HEK293 (cell line): ENCODE measurements at regions not wholly inside any gene's neighbourhood (a gene's known extent, or its start where the extent isn't known, plus 50 kb on each side); places are given as distances from the start of the nearest gene placed in this dataset.

Experiments used
- CTCF ChIA-PET: fragments of 350-600 bp; formaldehyde crosslinking; extraction: SDS; loops from one replicate; lab custom pipeline; 2021; ENCODE audit warnings: antibody characterized with exemption; lab: Yijun Ruan, JAX
- POLR2A ChIA-PET: fragments of 300-600 bp; formaldehyde crosslinking; extraction: SDS; loops from one replicate; lab custom pipeline; 2020; ENCODE audit warnings: antibody characterized with exemption, inconsistent platforms; lab: Yijun Ruan, JAX
- H3K27ac ChIP-seq: fragments of 200-500 bp; sonication (Bioruptor generic); 2 replicates; pipeline ENCODE4 v1.5.1; 2014; ENCODE audit warnings: low read depth, low read length, control low read depth, inconsistent platforms; ENCODE audit errors: extremely low read depth
- H3K36me3 ChIP-seq, 2 experiments: fragments of 200-500 bp in 1 of 2; sonication (Bioruptor generic) in 1 of 2; 1 replicate in 1 of 2; 2 replicates in 1 of 2; pipeline ENCODE4 v1.5.1; 2014 to 2017; ENCODE audit warnings: inconsistent platforms in 2 of 2, low read length in 2 of 2; ENCODE audit not compliant: control insufficient read depth in 2 of 2, insufficient read depth in 1 of 2
- H3K4me1 ChIP-seq: fragments of 200-500 bp; sonication (Bioruptor generic); 2 replicates; pipeline ENCODE4 v1.5.1; 2014; ENCODE audit warnings: mild to moderate bottlenecking, low read length, inconsistent platforms; ENCODE audit not compliant: control insufficient read depth, insufficient read depth
- H3K4me3 ChIP-seq: 2 replicates; pipeline ENCODE4 v1.5.1; 2011; ENCODE audit warnings: low read depth, mild to moderate bottlenecking, control low read depth, low read length, moderate library complexity
- H3K9me3 ChIP-seq: fragments of 200-500 bp; sonication (Bioruptor generic); 2 replicates; pipeline ENCODE4 v1.5.1; 2014; ENCODE audit warnings: low read depth, low read length, inconsistent platforms; ENCODE audit not compliant: control insufficient read depth, insufficient read depth
- FEZF1 ChIP-seq: fragments of 450-650 bp; formaldehyde crosslinking; IDR thresholded peaks from 2 replicates; pipeline ENCODE4 v1.5.1; 2016; ENCODE audit warnings: missing biosample characterization, missing genetic modification characterization
- KLF10 ChIP-seq: fragments of 450-650 bp; IDR thresholded peaks from 2 replicates; pipeline ENCODE4 v1.5.1; 2018; ENCODE audit warnings: missing biosample characterization, mild to moderate bottlenecking, missing genetic modification characterization
- RBAK ChIP-seq: fragments of 450-650 bp; formaldehyde crosslinking; IDR thresholded peaks from 2 replicates; pipeline ENCODE4 v1.5.1; 2016; ENCODE audit warnings: missing biosample characterization, missing genetic modification characterization
- SP3 ChIP-seq: fragments of 450-650 bp; formaldehyde crosslinking; IDR thresholded peaks from 2 replicates; pipeline ENCODE4 v1.5.1; 2016; ENCODE audit warnings: missing biosample characterization, missing genetic modification characterization
- TCF7L2 ChIP-seq: IDR thresholded peaks from 2 replicates; pipeline ENCODE4 v1.6.1; 2011; ENCODE audit warnings: low read depth, mild to moderate bottlenecking, inconsistent platforms, low read length, moderate library complexity, borderline replicate concordance
- TRIM28 ChIP-seq: IDR thresholded peaks from 2 replicates; pipeline ENCODE4 v1.6.1; 2011; ENCODE audit warnings: low read length, control low read depth, borderline replicate concordance
- YY2 ChIP-seq: fragments of 450-650 bp; formaldehyde crosslinking; IDR thresholded peaks from 2 replicates; pipeline ENCODE4 v1.5.1; 2016; ENCODE audit warnings: missing biosample characterization, missing genetic modification characterization
- ZBTB20 ChIP-seq: fragments of 450-650 bp; formaldehyde crosslinking; IDR thresholded peaks from 2 replicates; pipeline ENCODE4 v1.5.1; 2016; ENCODE audit warnings: missing biosample characterization, missing genetic modification characterization
- ZNF133 ChIP-seq: fragments of 450-650 bp; formaldehyde crosslinking; IDR thresholded peaks from 2 replicates; pipeline ENCODE4 v1.5.1; 2016; ENCODE audit warnings: missing biosample characterization, missing genetic modification characterization
- ZNF148 ChIP-seq: fragments of 450-650 bp; formaldehyde crosslinking; IDR thresholded peaks from 2 replicates; pipeline ENCODE4 v1.5.0; 2017; ENCODE audit warnings: missing biosample characterization, missing genetic modification characterization, borderline replicate concordance
- ZNF174 ChIP-seq: fragments of 450-650 bp; formaldehyde crosslinking; IDR thresholded peaks from 2 replicates; pipeline ENCODE4 v1.5.0; 2017; ENCODE audit warnings: missing biosample characterization, mild to moderate bottlenecking, missing genetic modification characterization
- ZNF19 ChIP-seq: fragments of 450-650 bp; formaldehyde crosslinking; IDR thresholded peaks from 2 replicates; pipeline ENCODE4; 2016; ENCODE audit warnings: missing biosample characterization, missing genetic modification characterization, low read depth
- ZNF2 ChIP-seq: fragments of 450-650 bp; formaldehyde crosslinking; IDR thresholded peaks from 2 replicates; pipeline ENCODE4 v1.5.1; 2016; ENCODE audit warnings: missing biosample characterization, missing genetic modification characterization
- ZNF221 ChIP-seq: fragments of 450-650 bp; formaldehyde crosslinking; IDR thresholded peaks from 2 replicates; pipeline ENCODE4 v1.5.1; 2017; ENCODE audit warnings: missing biosample characterization, missing genetic modification characterization, borderline replicate concordance
- ZNF248 ChIP-seq: fragments of 450-650 bp; formaldehyde crosslinking; IDR thresholded peaks from 2 replicates; pipeline ENCODE4 v1.5.1; 2017; ENCODE audit warnings: missing biosample characterization, missing genetic modification characterization
- ZNF26 ChIP-seq: fragments of 450-650 bp; formaldehyde crosslinking; IDR thresholded peaks from 2 replicates; pipeline ENCODE4 v1.5.1; 2016; ENCODE audit warnings: missing biosample characterization, missing genetic modification characterization
- ZNF302 ChIP-seq: fragments of 450-650 bp; formaldehyde crosslinking; IDR thresholded peaks from 2 replicates; pipeline ENCODE4 v1.5.1; 2016; ENCODE audit warnings: missing biosample characterization, missing genetic modification characterization, low read depth
- ZNF366 ChIP-seq: fragments of 450-650 bp; formaldehyde crosslinking; conservative IDR thresholded peaks from 2 replicates; pipeline ENCODE4 v1.5.1; 2016; ENCODE audit warnings: missing biosample characterization, missing genetic modification characterization
- ZNF391 ChIP-seq: fragments of 450-650 bp; formaldehyde crosslinking; IDR thresholded peaks from 2 replicates; pipeline ENCODE4 v1.5.1; 2016; ENCODE audit warnings: low read depth, missing biosample characterization, missing genetic modification characterization, borderline replicate concordance
- ZNF549 ChIP-seq: fragments of 450-650 bp; IDR thresholded peaks from 2 replicates; pipeline ENCODE4 v1.5.1; 2018; ENCODE audit warnings: missing biosample characterization, missing genetic modification characterization, mild to moderate bottlenecking, inconsistent platforms, moderate library complexity
- ZNF660 ChIP-seq: fragments of 450-650 bp; IDR thresholded peaks from 2 replicates; pipeline ENCODE4 v1.5.1; 2018; ENCODE audit warnings: missing biosample characterization, mild to moderate bottlenecking, missing genetic modification characterization
- ZNF707 ChIP-seq: fragments of 450-650 bp; formaldehyde crosslinking; IDR thresholded peaks from 2 replicates; pipeline ENCODE4 v1.5.1; 2016; ENCODE audit warnings: missing biosample characterization, missing genetic modification characterization
- ZNF830 ChIP-seq: fragments of 450-650 bp; IDR thresholded peaks from 2 replicates; pipeline ENCODE4 v1.5.0; 2018; ENCODE audit warnings: missing biosample characterization, missing genetic modification characterization, low read depth, mild to moderate bottlenecking, moderate library complexity
- TF ChIP-seq, protein P1 (sequence below): fragments of 450-650 bp; formaldehyde crosslinking; IDR thresholded peaks from 2 replicates; pipeline ENCODE4 v1.5.1; 2016; ENCODE audit warnings: missing biosample characterization, missing genetic modification characterization
- TF ChIP-seq, protein P2 (sequence below): fragments of 450-650 bp; IDR thresholded peaks from 2 replicates; pipeline ENCODE4 v1.5.1; 2018; ENCODE audit warnings: missing biosample characterization, missing genetic modification characterization
- TF ChIP-seq, protein P3 (sequence below): fragments of 450-650 bp; formaldehyde crosslinking; IDR thresholded peaks from 2 replicates; pipeline ENCODE4 v1.5.1; 2016; ENCODE audit warnings: missing biosample characterization, missing genetic modification characterization
- TF ChIP-seq, protein P4 (sequence below): fragments of 450-650 bp; formaldehyde crosslinking; IDR thresholded peaks from 2 replicates; pipeline ENCODE4 v1.5.1; 2016; ENCODE audit warnings: missing biosample characterization, missing genetic modification characterization

- POLR2A ChIA-PET, result no interaction called here
- TF ChIP-seq SP3 (tag by site-specific recombination) (no peak), TCF7L2 (no peak), ZNF830 (tag by site-specific recombination) (no peak), RBAK (tag by site-specific recombination) (no peak), ZNF248 (tag by site-specific recombination) (no peak), ZNF26 (tag by site-specific recombination) (no peak), KLF10 (tag by site-specific recombination) (no peak), ZBTB20 (tag by site-specific recombination) (no peak), ZNF660 (no peak), ZNF221 (tag by site-specific recombination) (no peak), ZNF174 (tag by site-specific recombination) (no peak), TRIM28 (no peak), ZNF302 (tag by site-specific recombination) (no peak), YY2 (tag by site-specific recombination) (no peak)
- TF ChIP-seq, protein P1, sequence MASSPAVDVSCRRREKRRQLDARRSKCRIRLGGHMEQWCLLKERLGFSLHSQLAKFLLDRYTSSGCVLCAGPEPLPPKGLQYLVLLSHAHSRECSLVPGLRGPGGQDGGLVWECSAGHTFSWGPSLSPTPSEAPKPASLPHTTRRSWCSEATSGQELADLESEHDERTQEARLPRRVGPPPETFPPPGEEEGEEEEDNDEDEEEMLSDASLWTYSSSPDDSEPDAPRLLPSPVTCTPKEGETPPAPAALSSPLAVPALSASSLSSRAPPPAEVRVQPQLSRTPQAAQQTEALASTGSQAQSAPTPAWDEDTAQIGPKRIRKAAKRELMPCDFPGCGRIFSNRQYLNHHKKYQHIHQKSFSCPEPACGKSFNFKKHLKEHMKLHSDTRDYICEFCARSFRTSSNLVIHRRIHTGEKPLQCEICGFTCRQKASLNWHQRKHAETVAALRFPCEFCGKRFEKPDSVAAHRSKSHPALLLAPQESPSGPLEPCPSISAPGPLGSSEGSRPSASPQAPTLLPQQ (tag by site-specific recombination), result no peak
- TF ChIP-seq, protein P2, sequence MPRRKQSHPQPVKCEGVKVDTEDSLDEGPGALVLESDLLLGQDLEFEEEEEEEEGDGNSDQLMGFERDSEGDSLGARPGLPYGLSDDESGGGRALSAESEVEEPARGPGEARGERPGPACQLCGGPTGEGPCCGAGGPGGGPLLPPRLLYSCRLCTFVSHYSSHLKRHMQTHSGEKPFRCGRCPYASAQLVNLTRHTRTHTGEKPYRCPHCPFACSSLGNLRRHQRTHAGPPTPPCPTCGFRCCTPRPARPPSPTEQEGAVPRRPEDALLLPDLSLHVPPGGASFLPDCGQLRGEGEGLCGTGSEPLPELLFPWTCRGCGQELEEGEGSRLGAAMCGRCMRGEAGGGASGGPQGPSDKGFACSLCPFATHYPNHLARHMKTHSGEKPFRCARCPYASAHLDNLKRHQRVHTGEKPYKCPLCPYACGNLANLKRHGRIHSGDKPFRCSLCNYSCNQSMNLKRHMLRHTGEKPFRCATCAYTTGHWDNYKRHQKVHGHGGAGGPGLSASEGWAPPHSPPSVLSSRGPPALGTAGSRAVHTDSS, result no peak
- Histone ChIP-seq H3K4me3 (no peak overlapping the region), H3K36me3 (no peaks in the 10 kb centered on the region), H3K4me1 (no peaks in the 10 kb centered on the region), H3K27ac (no peak overlapping the region), H3K9me3 (no peaks in the 10 kb centered on the region)
- CTCF ChIA-PET, result no interaction called here
Measured at GRCh38 chr9:134525070-134525815, 116.4 kb upstream of the COL5A1 start.

DNA sequence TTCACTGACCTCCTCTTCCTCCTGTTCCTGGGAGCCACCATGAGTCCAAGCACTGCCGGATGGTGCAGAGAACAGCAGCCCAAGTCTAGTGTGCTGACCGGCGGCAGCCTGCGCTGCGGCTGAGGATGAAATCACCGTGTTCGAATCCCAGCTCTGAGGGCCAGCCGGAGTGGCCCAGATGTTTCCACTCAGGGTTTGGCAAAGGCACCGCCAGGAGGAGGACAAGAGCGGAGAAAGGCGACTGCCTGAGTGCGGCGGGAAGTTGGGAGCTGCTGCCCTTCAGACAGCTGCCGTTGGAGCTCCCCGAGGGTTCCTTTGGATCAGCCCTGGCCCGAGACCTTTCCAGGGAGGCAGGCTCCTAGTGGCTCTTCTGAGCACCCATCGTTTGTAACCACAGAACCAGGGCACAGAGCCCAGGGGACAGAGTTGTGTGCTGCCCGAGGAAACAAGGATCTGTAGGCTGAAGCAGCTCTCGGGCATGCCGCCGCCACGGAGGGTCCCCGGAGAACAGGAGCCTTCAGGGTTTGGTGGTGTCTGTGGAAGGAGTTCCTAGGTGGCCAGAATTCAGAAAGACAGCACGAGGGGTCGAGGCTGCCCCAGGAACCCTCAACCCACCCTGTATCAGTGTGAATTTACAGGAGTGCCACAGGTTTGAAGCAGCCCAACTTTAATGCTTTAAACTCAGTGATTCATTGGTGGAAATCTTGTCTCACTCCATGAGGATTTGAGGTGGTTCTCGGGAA is 115.6 kb upstream of the COL5A1 start:
- ChIA-PET CTCF (no interaction called here), POLR2A (no interaction called here)
- TF ChIP-seq, protein P3, sequence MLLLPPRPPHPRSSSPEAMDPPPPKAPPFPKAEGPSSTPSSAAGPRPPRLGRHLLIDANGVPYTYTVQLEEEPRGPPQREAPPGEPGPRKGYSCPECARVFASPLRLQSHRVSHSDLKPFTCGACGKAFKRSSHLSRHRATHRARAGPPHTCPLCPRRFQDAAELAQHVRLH (tag by site-specific recombination), result no peak
- TF ChIP-seq ZNF133 (no peak), FEZF1 (tag by site-specific recombination) (no peak), ZNF19 (no peak), ZNF707 (tag by site-specific recombination) (no peak), ZNF148 (tag by site-specific recombination) (no peak), ZNF2 (no peak), ZNF391 (tag by site-specific recombination) (no peak), ZNF549 (tag by site-specific recombination) (no peak), ZNF366 (no peak)
- TF ChIP-seq, protein P4, sequence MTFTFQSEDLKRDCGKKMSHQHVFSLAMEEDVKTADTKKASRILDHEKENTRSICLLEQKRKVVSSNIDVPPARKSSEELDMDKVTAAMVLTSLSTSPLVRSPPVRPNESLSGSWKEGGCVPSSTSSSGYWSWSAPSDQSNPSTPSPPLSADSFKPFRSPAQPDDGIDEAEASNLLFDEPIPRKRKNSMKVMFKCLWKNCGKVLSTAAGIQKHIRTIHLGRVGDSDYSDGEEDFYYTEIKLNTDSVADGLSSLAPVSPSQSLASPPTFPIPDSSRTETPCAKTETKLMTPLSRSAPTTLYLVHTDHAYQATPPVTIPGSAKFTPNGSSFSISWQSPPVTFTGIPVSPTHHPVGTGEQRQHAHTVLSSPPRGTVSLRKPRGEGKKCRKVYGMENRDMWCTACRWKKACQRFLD, result no peak
- H3K4me3 ChIP-seq, result no peak overlapping the region
- no peaks in the 10 kb centered on the region for H3K9me3 ChIP-seq
- H3K36me3 ChIP-seq, result no peaks in the 10 kb centered on the region
- no peaks in the 10 kb centered on the region for H3K4me1 ChIP-seq
- no peak overlapping the region for H3K27ac ChIP-seq
